Right cardiac atrium (tissue), 5 donors: ENCODE measurements at regions not wholly inside any gene's neighbourhood (a gene's known extent, or its start where the extent isn't known, plus 50 kb on each side); places are given as distances from the start of the nearest gene placed in this dataset.

Experiments
- ATAC-seq, 2 donors: fragments of 200-7000 bp; cut with Tn5 transposase; one replicate each; pipeline versions ENCODE4 v1.8.0 to v1.9.1; 2020; ENCODE audit warnings: moderate library complexity in 2 of 2, mild to moderate bottlenecking in 1 of 2
- DNase-seq, 3 donors: peaks; one replicate each; pipeline ENCODE4 v3.0.0-alpha.2; 2020
- H3K27ac ChIP-seq: one replicate; pipeline ENCODE4 v1.5.1; 2013; ENCODE audit warnings: mild to moderate bottlenecking, low read length, control low read depth, moderate library complexity
- H3K27me3 ChIP-seq: one replicate; pipeline ENCODE4 v1.6.1; 2013; ENCODE audit not compliant: control insufficient read depth, insufficient read depth
- H3K4me1 ChIP-seq: one replicate; pipeline ENCODE4 v1.6.1; 2013; ENCODE audit warnings: low read length; ENCODE audit not compliant: control insufficient read depth, insufficient read depth
- H3K4me3 ChIP-seq: one replicate; pipeline ENCODE4 v1.5.1; 2013; ENCODE audit warnings: low read length, control low read depth
- H3K9me3 ChIP-seq: one replicate; pipeline ENCODE4 v1.6.1; 2013; ENCODE audit warnings: low read length; ENCODE audit not compliant: control insufficient read depth
- WGBS: extraction: QIAGEN DNeasy Blood & Tissue Kit; methylation state at CpG from one replicate; pipeline ENCODE4 v1.1.7; 2013; 5-methylcytosine and 5-hydroxymethylcytosine counted together
- intact Hi-C, 4 donors: fragments of 100-400 bp; cut with DNase I; formaldehyde crosslinking; loops; one replicate each; pipeline versions ENCODE4 v1.11.0 to v1.14.0; 2022 to 2023
- donor health status: healthy with polysubstance abuse.
- donor health status: DM: no; HTN: yes; CAD: no.
- donor health status: DM: no; HTN: no; CAD: no.
- donor health status: DM: no; HTN: yes; CAD: no; lungs with severe emphysema.
- donor health status: DM: yes; HTN: yes; CAD: no.

GRCh38 chr2:103103678-103104077 is 341.8 kb downstream of the TMEM182 start:
- Histone ChIP-seq H3K9me3 (no peaks in the 10 kb centered on the region), H3K27me3 (no peaks in the 10 kb centered on the region), H3K27ac (no peak overlapping the region), H3K4me3 (no peak overlapping the region), H3K4me1 (no peaks in the 10 kb centered on the region)
- ATAC-seq (no peak), DNase-seq (no peak)
- intact Hi-C loops: no loop called here
- WGBS: 55% methylated on average over 1 of the region's 1 CpG

- Histone ChIP-seq H3K4me3 (no peak overlapping the region), H3K9me3 (no peaks in the 10 kb centered on the region), H3K27ac (no peak overlapping the region), H3K27me3 (no peaks in the 10 kb centered on the region), H3K4me1 (no peaks in the 10 kb centered on the region)
- intact Hi-C loops: no loop called here
- no peak for ATAC-seq
- DNase-seq: no peak
These were observed 357.5 kb downstream of the TMEM182 start for GRCh38 chr2:103119352-103119751.

GRCh38 chr2:103121106-103121505 is 359.3 kb downstream of the TMEM182 start:
- DNase-seq (no peak), ATAC-seq (no peak)
- H3K9me3 ChIP-seq: no peaks in the 10 kb centered on the region
- WGBS: 66% methylated on average over 1 of the region's 1 CpG
- H3K27me3 ChIP-seq: no peaks in the 10 kb centered on the region
- intact Hi-C loops: no loop called here
- H3K4me1 ChIP-seq: no peaks in the 10 kb centered on the region
- H3K4me3 ChIP-seq: no peak overlapping the region
- no peak overlapping the region for H3K27ac ChIP-seq

GRCh38 chr2:103123516-103123915 is 361.7 kb downstream of the TMEM182 start:
- WGBS: 77% methylated on average over 2 of the region's 2 CpGs
- no peak for ATAC-seq
- H3K27me3 ChIP-seq: no peaks in the 10 kb centered on the region
- H3K9me3 ChIP-seq: no peaks in the 10 kb centered on the region
- no peak for DNase-seq
- intact Hi-C loops: no loop called here
- no peak overlapping the region for H3K27ac ChIP-seq
- H3K4me3 ChIP-seq: no peak overlapping the region
- no peaks in the 10 kb centered on the region for H3K4me1 ChIP-seq

GRCh38 chr2:103130857-103131256 is 369.0 kb downstream of the TMEM182 start:
- H3K9me3 ChIP-seq: no peaks in the 10 kb centered on the region
- no peak overlapping the region for H3K27ac ChIP-seq
- DNase-seq: no peak
- 68% methylated on average over 1 of the region's 1 CpG for WGBS
- intact Hi-C loops: no loop called here
- no peaks in the 10 kb centered on the region for H3K4me1 ChIP-seq
- no peak overlapping the region for H3K4me3 ChIP-seq
- no peak for ATAC-seq
- no peaks in the 10 kb centered on the region for H3K27me3 ChIP-seq

GRCh38 chr2:103132536-103133217 is 370.8 kb downstream of the TMEM182 start:
- 62% methylated on average over 2 of the region's 2 CpGs for WGBS
- no peaks in the 10 kb centered on the region for H3K4me1 ChIP-seq
- ATAC-seq: no peak

GRCh38 chr2:103135679-103136078 is 373.8 kb downstream of the TMEM182 start:
- intact Hi-C loops: no loop called here

More at GRCh38 chr2:103132536-103133217, 370.8 kb downstream of the TMEM182 start:
- DNase-seq: no peak
- no peaks in the 10 kb centered on the region for H3K9me3 ChIP-seq
- H3K27me3 ChIP-seq: no peaks in the 10 kb centered on the region
- no peak overlapping the region for H3K4me3 ChIP-seq
- H3K27ac ChIP-seq: no peak overlapping the region
- intact Hi-C loops: no loop called here

GRCh38 chr2:103138123-103138901 is 376.5 kb downstream of the TMEM182 start:
- Histone ChIP-seq H3K27ac (no peak overlapping the region), H3K9me3 (no peaks in the 10 kb centered on the region), H3K4me1 (no peaks in the 10 kb centered on the region), H3K27me3 (no peaks in the 10 kb centered on the region), H3K4me3 (no peak overlapping the region)
- 87% methylated on average over 5 of the region's 5 CpGs for WGBS
- ATAC-seq (no peak), DNase-seq (no peak)
- intact Hi-C loops: no loop called here

More at GRCh38 chr2:103135679-103136078, 373.8 kb downstream of the TMEM182 start:
- DNase-seq (no peak), ATAC-seq (no peak)
- WGBS: 66% methylated on average over 6 of the region's 6 CpGs
- H3K27me3 ChIP-seq: no peaks in the 10 kb centered on the region
- no peak overlapping the region for H3K4me3 ChIP-seq
- no peak overlapping the region for H3K27ac ChIP-seq
- no peaks in the 10 kb centered on the region for H3K4me1 ChIP-seq
- H3K9me3 ChIP-seq: no peaks in the 10 kb centered on the region

- 40% methylated on average over 7 of the region's 7 CpGs for WGBS
- Histone ChIP-seq H3K27ac (no peak overlapping the region), H3K9me3 (no peaks in the 10 kb centered on the region), H3K4me1 (no peaks in the 10 kb centered on the region), H3K27me3 (no peaks in the 10 kb centered on the region), H3K4me3 (no peak overlapping the region)
- intact Hi-C loops: no loop called here
- ATAC-seq (no peak), DNase-seq (no peak)
These were observed 377.9 kb downstream of the TMEM182 start for GRCh38 chr2:103139628-103140268.

- intact Hi-C loops: no loop called here
- Histone ChIP-seq H3K4me3 (no peak overlapping the region), H3K9me3 (no peaks in the 10 kb centered on the region), H3K4me1 (no peaks in the 10 kb centered on the region), H3K27ac (no peak overlapping the region), H3K27me3 (no peaks in the 10 kb centered on the region)
- DNase-seq (no peak), ATAC-seq (no peak)
- 85% methylated on average over 1 of the region's 1 CpG for WGBS
These were observed 383.0 kb downstream of the TMEM182 start for GRCh38 chr2:103144837-103145236.

- Histone ChIP-seq H3K27ac (no peak overlapping the region), H3K9me3 (no peaks in the 10 kb centered on the region), H3K4me3 (no peak overlapping the region), H3K27me3 (no peaks in the 10 kb centered on the region), H3K4me1 (no peaks in the 10 kb centered on the region)
- ATAC-seq (no peak), DNase-seq (no peak)
- intact Hi-C loops: no loop called here
- WGBS: 81% methylated on average over 1 of the region's 1 CpG
These were observed 383.9 kb downstream of the TMEM182 start for GRCh38 chr2:103145739-103146138.
